GM19043 (cell line): ENCODE measurements at regions not wholly inside any gene's neighbourhood (a gene's known extent, or its start where the extent isn't known, plus 50 kb on each side); places are given as distances from the start of the nearest gene placed in this dataset.
"Not testable (repeated sequence)": the region's sequence is repeated elsewhere in the genome, so short reads cannot be mapped to it uniquely, and the experiment has no call there.

Experiments
- ATAC-seq: cut with Tn5 transposase; IDR thresholded peaks from one replicate; pipeline ENCODE4 v1.9.1; 2021; ENCODE audit warnings: low read depth; ENCODE audit not compliant: unreplicated experiment

GRCh38 chr17:14522795-14523387 lies 222.0 kb downstream of the HS3ST3B1 start:
- ATAC-seq = no peak

DNA sequence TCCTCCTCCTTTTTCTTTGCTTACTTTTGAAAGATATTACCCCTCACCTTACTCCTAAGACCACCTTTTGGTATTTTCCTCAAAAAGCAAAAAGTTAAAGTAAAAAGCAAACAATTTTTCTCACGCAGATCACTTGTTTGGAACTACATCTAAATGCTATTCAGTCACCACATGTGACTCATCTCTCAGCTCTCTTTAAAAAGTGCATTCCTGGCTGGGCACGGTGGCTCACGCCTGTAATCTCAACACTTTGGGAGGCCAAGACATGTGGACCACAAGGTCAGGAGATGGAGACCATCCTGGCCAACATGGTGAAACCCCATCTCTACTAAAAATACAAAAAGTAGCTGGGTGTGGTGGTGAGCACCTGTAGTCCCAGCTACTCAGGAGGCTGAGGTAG lies 218.0 kb downstream of the HS3ST3B1 start:
- not testable (repeated sequence) for ATAC-seq

GRCh38 chr17:14514973-14515372 lies 214.1 kb downstream of the HS3ST3B1 start:
- ATAC-seq = no peak

DNA sequence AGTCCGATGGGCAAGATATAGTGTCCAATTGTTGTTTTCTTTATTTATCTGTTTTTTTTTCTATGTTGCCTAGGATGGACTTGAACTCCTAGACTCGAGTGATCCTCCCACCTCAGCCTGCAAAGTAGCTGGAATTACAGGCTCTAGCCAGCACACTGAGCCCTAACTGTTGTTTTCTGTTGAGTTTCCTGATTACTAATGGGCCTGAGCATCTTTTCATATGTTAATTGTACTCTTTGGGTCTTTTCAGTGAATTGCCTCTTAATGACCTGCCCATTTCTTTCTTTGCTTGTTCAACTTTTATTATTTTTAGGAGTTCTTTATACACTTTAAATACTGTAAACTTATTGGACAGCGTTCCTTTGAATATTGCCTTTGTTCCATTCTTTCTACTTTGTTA lies 213.0 kb downstream of the HS3ST3B1 start:
- ATAC-seq = no peak

DNA sequence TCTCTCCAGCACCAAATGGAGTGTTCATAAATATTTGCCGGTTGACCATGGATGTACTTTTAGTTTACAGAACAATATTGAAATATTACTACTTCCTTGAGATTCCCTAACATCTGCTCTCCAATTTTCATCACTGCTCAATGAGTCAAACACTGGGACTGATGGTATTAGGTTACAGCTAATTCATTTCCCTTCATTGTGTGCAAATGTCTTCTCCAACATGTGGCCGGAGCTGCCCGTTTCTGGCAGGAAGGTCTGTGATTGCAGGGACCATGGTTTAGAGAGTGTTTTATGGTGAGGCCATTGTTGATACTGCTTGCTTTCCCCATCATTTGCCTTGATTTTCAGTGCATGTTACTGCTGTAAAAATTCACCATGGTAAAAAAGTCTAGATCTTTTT lies 209.3 kb downstream of the HS3ST3B1 start:
- no peak for ATAC-seq

DNA sequence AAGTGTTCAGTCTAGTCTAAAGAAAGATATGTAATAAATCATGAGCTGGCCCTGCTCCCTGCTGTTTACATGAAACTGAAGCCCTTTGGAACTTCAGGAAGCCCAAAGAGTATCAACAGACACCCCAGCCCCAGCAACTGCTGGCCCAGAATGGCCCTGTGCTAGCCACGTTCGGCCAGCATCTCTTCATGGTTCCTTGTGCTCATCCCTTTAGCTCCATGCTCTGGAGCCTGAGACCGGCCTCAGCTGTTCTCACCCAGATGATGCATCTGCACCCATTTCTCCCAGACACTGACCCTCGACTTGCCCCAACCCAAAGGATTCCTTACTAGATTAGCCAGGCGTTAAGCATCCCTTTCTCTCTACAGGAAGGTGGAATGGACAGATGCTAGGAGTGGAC lies 207.3 kb downstream of the HS3ST3B1 start:
- no peak for ATAC-seq

DNA sequence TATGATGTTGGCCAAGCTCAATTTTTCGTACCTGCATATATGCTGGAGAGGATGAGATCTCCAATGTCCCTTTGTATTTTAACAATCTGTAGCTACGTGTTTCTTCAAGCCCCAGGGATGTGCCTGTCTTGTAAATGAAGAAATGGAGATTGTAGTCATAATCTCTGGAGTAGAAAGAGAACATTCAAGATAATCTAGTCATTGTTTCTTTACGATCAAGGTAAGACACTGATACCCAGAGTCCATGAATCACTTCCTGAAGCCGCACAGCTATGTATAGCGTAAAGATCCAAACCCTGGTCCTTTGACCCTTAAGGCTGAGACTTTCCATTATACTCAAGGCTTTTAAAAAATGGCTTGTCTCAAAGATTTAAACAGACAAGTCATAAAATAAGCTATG lies 205.5 kb downstream of the HS3ST3B1 start:
- ATAC-seq = no peak

GRCh38 chr17:14505606-14506005 lies 204.7 kb downstream of the HS3ST3B1 start:
- ATAC-seq = no peak

GRCh38 chr17:14499976-14500375 lies 199.1 kb downstream of the HS3ST3B1 start:
- no peak for ATAC-seq

DNA sequence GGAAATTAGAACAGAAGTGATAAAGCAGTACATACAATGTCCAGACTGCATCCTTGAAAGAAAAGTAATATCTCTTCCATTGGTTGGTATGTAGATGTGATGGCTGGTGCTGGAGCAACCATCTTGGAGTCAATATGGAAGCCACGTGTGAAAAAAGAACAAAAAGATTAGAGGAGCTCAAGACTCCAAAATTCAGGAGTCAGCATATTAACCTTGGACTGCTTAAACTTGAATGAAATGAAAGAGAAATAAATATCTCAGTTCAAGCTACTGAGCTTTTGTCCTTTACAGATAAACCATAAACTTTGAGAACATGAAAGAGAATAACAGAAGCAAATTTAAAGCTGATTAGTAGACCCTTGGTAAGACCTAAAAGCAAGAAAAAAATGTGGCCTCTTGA lies 197.9 kb downstream of the HS3ST3B1 start:
- no peak for ATAC-seq

GRCh38 chr17:14494161-14494560 lies 193.3 kb downstream of the HS3ST3B1 start:
- no peak for ATAC-seq

DNA sequence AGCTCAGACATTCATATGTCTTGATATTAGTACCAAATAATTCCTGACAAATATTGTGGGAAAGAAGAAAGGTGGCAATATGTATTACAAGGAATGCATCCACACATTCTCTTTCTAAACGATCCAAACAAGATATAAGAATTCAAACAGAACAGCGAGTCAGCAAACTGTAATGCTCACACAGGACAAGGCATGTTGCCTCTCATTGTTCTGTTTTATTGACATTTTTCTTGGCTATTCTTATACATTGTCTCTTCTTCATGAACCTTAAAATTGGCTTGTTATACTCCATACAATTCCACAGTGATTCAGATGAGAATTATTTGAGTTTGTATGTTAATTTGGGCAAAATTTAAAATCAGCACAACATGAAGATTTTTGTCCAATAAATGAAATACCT lies 189.1 kb downstream of the HS3ST3B1 start:
- ATAC-seq = no peak

GRCh38 chr17:14488958-14489550 lies 188.2 kb downstream of the HS3ST3B1 start:
- no peak for ATAC-seq

- no peak for ATAC-seq
Measured at GRCh38 chr17:14487068-14487467, 186.2 kb downstream of the HS3ST3B1 start.

DNA sequence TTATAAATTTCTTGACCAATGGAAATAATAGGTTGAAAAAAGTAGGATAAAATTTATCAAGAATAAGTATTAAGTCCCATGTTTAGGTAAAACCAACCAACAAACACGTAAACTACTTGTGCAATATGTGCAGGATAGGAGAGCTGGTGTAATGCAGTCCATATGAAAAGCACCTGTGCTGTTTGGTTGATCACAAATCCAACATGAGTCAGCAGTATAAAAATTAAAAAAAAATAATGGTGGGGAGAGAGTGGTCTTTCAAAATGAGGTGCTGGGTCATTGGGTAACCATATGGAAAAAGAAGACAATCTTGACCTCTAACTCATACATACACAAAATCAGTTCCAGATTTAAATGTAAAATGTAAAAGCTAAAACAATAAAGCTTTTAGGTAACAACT lies 181.8 kb downstream of the HS3ST3B1 start:
- no peak for ATAC-seq

GRCh38 chr17:14481664-14482063 lies 180.8 kb downstream of the HS3ST3B1 start:
- ATAC-seq = no peak

- no peak for ATAC-seq
Measured at GRCh38 chr17:14474591-14474990, 173.7 kb downstream of the HS3ST3B1 start.

DNA sequence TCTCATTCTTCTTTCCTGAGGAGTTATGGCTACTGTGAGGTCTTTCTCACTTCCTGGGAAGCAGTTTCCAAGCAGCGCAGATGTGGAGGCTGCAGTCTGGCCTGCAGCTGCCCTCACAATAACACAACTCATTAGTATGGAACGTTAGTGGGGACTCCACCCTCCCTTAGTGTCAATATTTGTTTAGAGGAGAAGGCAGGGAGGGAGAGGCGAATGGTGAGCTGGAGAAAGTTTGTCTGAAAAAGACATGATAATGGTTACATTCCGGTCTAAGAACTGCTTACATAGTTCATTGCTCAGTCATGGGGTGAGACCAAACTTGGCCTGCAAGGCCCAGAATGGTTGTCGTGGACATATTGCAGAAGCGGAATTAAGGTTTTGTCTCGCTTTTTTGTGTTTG lies 170.2 kb downstream of the HS3ST3B1 start:
- no peak for ATAC-seq

DNA sequence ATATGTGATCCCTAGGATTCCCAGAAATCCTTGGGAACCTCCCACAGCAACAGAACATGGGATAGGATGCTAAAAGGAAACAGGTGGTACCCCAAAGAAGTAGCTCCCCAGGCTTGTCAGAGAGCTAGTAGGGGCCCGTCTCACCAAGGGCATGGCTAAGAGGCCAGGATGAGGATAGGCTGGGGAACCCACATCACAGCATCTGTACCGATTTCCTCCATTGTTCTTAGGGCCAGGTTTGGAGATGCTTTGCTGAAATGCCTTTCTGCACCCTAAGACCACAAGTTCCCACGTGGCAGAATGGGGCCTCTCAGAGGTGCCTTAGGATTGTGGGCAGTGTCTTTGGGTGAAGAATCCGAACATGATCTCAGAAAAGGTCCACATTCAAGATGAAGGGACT lies 169.5 kb downstream of the HS3ST3B1 start:
- no peak for ATAC-seq

DNA sequence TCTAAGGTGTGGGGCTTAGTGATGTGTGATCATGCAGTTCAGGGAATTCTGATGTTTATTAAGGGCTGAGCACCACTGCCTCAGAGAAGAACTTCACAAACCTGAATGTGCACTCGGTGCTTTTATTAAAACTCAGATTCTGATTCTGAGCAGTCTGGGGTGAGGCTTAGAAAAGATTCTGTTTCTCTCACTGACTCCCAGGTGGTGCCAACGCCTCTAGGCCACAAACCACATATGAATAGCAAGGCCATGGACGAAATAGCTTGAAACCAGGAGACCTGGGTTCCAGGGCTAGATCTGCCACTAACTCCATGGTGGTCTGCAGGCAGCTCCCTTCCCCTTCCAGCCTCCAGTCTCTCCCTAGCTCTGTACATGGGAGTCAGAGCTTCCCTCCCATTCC lies 169.1 kb downstream of the HS3ST3B1 start:
- ATAC-seq = no peak

DNA sequence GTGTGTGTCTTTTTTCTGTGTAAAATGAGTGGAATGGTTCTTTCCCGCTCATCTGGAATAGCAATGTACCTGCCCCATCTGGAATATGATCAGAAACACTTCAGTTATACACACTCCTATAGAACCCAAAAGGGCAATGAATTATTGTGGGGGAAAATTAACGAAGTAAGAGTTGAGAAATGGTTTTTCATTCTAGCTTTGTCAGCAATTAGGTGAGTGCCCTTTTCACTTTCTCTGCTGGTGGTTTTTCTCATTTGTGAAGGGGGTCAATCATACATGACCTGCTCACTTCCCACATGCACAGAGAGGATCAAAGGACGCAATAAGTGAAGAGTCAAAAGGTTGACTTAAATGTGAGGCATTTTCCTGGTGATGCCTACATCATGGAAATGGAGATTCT lies 168.0 kb downstream of the HS3ST3B1 start:
- ATAC-seq = no peak

GRCh38 chr17:14461227-14461548 lies 160.3 kb downstream of the HS3ST3B1 start:
- no peak for ATAC-seq
